MV-4-11 (cell line): ENCODE measurements at regions not wholly inside any gene's neighbourhood (a gene's known extent, or its start where the extent isn't known, plus 50 kb on each side); places are given as distances from the start of the nearest gene placed in this dataset.

Experiments
- DNase-seq: peaks from one replicate; lab custom pipeline; 2025; lab: John Stamatoyannopoulos, UW

DNA sequence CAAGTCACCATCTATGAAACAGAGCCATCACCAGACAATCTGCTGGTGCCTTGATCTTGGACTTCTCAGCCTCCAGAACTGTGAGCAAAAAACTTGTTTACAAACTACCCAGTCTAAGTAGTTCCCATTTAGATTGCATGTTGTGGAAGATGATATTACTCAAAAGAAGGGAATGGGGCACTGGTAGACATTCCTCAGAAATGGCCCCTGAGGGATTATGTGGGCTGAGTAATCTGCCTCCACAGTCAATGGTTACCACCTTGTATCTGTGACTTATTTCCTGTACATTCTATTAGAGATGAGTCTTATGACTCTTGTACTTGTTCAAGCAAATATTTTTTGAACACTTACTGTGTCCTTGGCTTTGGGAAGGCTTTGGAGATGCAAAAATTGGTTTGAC, 160.4 kb downstream of the NUP35 start:
- DNase-seq: no peak

DNA sequence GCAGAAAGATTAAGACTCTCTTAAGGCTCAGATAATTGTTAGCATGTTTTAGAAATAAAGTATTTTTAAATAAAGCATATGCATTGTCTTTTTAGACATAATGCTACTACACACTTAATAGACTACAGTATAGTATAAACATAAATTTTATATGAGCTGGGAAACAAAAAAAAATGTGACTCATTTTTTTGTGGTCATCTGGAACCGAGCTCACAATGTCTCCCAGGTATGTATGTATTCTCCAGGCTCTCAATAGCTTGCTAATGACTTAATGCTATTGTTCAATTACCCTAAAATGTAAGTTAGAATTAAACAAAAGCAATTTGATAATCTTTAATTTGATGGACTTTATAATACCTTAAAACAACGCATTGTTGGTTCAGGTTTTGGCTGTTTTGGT, 167.2 kb downstream of the NUP35 start:
- no peak for DNase-seq

DNA sequence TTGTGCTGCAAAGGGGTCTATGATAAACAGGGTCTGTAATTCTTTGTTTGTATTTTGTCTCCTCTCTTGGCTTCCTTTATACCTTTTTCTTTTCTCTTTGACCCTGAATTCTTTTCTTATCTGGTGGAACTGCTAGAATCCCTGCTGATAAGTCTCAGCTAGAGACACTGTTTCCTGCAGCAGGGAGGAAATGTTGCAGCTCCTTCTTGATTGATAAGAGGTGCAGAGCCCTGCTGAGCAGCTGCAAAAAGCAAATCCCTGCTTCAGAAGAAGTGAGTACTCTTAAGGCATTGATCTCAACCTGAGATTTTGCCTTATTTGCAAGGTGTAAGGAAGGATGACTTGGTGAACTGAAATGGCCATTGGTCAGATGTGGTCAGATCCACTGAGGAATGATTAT, 167.8 kb downstream of the NUP35 start:
- DNase-seq: no peak

DNA sequence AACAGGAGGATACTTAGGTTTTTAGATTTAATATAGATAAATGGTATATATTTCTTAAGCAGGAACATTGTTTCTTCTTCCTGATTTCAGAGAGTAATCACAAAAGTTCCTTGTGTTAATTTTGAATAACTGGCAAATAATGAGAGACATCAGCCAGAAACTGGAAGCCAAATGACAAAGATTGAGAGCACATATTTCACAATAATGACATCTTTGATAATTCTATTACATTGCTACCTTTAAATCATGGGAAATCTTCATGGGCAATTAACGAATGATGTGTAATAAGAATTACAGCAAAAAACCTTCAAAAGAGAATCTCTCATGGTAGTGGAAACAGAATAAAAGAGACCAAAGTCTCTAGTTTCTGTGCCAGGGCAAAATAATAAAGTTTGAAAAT, 215.1 kb downstream of the NUP35 start:
- no peak for DNase-seq

DNA sequence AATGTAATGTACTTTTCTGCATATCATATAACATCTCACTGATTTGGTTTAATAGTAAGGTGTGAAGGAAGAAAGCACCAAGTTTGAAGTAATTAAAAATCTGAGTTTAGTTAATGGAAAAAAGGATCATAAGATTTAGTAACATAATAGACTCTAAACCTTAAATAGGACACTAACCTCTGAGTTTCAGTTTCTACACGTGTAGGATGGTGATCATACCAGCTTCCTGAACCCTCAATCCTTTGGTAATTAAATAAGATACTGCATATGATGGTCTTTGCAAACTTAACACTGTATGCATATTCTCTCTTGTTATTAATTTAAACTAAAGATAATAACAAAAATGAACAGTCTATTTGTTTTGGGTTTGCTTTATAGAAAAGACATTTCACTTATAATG, 216.8 kb downstream of the NUP35 start:
- DNase-seq: no peak

DNA sequence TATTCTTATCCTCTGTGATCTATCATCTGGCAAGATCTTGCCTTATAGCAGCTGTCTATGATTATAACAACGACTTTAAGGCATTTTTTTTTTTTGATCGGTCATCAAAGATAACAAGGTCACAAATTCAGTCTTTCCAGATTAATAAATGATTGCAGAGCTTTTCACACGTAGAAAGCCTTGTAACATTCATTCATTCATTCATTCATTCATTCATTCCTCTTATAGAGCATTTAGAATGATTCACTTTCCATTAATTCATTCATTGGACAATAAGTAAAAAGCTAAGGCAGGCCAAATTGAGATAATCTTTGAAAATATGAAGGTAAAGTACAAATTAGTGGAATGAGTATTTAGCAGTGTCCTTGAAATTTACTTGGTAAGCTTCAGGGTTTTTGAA, 223.7 kb downstream of the NUP35 start:
- DNase-seq: no peak

DNA sequence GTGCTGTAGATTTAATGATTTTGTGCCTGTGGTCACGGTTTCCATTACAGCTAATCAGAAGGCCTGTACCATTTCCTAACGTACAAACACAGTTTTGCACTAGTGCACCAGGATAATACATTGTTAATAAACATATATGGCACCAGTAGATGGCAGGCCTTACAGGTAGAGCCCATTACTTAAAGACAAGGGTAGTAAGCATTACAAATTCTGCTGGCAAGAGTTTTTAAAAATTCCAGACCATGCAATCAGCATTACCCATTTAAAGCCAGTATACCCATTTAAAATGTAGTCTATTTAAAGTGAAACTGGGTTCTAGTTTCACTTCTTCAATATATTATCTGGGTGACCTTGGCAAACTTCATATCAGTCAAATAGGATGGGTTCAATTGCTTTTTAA, 224.2 kb downstream of the NUP35 start:
- no peak for DNase-seq

DNA sequence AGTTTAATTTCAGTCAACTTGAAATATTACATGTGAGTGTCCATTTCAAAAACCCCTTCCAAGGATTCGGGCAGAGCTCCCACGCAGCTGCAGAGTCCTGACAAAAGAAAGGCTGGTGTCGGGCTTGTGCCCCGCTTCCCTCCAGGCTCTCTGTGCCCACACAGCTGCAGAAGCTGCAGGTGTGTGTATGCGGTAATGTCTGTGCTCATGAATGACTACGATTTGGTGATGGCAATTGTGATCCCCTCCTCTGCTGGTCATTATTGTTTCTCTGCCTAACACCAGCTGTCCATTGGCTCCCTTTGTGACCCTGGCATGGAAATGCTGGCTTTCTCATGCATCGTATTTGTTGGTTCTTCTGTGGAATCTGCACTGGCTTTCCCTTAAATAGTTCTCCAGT, 224.8 kb downstream of the NUP35 start:
- DNase-seq: no peak

DNA sequence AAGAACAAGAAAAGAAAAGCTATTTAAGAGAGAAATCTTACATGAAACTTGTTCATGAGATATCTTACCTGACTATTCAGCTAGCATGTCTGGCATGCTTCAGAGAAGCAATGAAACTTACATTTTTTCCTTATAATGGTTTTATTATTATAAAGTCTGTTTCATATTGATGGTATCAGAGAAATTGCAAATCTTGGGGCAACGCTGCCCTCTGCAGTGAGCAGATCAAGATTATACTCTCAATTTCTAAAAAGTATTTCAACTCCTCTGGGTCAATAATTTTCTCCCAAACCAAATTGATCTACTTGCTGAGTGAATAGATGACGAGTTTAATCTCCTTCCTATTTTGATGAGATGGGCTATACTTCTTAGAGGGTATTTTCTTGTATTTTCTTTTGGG, 235.6 kb downstream of the NUP35 start:
- DNase-seq: no peak

DNA sequence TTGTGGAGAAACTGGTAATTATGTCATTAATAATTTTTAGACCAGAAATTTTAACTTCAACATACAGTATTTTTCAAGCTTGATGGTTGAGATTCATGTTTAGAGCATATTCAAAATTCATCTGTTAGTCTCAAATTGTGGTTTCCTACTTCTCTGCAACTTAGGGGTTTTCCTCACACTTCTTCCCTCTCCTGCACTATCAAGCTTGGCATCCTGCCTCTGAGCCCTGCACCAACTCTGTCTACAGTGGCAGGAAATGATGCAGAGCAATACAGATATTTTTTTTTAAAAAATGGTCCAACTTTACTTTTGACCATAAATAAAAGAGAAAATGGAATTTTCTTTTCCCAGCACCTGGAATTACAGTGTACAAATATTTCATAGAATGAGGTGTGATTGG, 247.3 kb downstream of the NUP35 start:
- DNase-seq: no peak

DNA sequence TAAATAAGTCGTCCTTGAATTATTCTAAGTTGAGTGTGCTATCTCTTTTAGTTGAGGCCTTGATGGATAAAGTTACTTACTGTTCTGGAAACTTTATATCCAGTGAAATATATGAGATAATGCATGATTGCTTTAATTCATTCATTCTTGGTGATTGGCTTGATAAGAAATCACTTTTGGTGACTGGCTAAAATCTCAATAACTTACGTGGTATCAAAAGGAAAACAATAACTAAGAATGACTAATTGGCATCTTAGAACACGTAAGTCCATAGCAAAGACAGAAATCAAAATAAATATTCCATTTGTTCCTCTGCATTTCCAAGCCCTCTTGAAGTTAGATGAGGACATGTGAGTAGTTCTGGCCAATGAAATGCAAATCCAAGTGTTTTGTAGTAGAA, 251.6 kb downstream of the NUP35 start:
- no peak for DNase-seq

DNA sequence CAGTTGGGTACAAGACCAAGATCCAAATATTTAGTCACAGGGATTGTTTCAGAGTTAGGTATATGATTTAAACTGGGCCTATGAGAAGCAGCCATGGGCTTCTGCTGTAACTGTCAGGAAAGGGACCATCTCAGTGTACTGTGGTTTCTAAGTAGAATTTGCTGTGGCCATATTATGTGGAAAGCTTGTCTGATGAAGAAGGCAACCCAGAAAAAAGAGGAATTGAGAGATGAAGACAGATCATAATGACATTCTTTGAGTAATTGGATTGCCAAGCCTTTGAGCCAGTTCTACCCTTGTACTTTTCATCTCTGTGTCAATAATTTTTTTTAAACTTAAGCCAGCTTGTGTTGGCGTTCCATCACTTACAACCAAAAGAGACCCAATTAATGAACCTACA, 259.6 kb downstream of the NUP35 start:
- DNase-seq: peak; percentile 78

DNA sequence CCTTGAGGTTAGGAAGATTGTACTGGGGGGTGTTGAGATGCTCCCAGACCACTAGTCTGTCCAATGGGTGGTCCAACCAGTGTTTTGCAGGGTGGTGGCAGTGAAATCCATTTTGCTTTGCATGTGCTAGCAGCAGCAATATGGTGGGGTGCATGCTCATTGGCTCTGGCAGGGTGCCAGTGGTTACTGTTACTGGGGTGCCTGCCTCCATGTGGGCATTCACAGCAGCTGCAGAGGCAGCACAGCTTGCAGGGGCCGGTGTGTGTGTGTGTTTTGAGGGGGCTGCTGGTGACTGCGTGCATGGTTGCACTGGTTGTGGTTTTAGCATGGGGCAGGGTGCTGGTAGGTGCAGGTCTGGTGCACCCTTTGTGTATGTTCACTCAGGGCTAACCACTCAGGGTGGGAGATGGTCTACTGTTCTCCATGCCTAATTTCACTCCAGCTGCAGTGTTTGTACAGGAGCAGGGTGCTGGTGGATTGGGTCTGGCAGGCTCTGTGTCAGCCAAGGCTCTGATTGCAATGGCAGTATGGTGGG, 265.4 kb downstream of the NUP35 start:
- no peak for DNase-seq

DNA sequence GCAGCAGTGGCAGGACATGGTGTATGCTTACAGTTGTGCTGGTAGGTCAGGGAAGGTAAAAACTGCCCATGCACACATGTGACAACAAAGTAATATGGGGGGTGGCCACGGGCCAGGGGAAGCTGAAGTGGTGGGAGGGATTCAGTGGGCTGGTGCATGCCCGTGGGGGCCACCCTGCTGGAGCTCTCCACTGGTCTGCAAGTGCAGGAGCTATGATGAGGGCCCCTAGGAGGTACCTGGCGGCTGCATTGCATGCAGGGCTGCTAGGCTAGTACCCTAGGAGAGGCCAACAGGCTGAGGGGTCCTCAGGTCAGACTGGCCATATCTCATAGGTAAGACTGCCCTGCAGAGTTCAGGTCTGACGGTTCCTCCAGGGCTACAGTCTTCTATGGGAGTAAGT, 265.9 kb downstream of the NUP35 start:
- no peak for DNase-seq

DNA sequence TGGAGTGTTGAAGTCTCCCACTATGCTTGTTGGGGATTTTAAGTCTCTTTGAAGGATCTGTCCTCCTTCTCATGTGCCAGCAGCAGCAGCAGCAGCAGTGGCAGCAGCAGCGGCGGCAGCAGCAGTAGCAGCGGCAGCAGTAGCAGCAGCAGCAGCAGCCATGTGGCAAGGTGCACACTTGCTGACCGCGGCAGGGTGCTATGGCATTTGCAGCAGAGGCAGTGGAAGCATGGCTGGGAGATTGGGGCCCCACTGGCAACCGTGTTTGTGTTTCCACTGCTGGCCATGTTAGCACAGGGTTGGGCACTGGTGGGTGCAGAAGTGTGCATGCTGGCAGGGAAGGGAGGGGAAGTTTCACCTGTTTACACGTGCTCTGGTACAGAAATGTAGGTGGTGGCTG, 280.1 kb downstream of the NUP35 start:
- no peak for DNase-seq

DNA sequence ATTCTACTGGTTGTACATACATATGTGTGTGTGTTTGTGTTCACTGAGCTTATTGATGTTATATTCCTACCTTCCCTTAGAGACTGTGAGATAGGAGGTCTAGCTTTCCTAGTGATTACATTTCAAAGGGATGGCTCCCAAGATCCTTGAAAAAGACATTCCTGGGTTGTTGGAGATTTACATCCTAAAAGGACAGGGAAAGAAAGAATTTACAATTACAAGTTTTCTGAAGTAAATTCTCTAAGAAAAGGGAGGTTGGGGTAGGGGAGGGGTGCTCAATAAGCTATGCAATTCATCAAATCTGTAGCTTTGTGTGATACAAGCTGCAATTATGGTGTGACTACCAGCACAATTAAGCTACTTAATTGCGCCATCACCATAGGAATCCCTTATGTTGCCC, 284.3 kb downstream of the NUP35 start:
- no peak for DNase-seq

DNA sequence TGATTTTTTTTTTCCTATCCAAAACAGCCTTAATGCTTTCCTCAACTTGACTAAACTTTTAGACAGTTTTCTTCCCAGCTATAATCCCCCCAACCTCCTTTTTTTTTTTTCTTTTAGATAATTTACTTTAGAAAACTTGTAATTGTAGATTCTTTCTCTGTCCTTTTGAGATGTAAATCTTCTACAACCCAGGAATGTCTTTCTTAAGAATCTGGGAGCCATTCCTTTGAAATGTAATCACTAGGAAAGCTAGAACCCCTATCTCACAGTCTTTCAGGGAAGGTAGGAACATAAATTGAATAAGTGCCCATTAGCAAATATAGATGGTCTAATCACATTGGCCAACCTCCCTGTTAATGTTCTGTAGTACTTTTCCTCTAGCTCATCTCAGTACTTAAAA, 285.4 kb downstream of the NUP35 start:
- no peak for DNase-seq

DNA sequence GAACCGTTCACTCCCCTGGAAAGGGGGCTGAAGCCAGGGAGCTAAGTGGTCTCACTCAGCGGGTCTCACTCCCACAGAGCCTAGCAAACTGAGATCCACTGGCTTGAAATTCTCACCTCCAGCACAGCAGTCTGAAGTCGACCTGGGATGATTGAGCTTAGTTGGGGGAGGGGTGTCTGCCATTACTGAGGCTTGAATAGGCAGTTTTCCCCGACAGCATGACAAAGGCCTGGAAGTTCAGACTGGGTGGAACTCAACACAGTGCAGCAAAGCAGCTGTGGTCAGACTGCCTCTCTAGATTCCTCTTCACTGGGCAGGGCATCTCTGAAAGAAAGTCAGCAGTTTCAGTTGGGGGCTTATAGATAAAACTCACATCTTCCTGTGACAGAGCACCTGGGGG, 292.5 kb downstream of the NUP35 start:
- no peak for DNase-seq

DNA sequence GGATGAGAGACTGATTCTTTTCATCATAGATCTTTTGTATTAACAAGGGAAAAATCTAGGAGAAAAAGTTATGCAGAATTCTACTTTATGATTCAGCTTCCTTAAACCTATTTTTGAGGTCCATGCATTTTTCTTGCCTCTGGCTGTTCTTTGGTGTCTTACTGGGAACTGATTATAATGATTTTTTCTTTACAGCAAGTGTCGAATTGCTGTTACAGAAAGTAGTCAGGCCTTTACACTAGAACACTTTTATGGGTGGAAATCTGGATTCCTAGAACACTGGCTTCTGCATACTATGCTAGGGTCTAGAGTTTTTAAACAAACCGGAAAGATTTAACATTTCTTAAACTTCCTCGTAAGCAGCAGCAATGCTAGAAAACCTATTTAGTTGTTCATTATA, 302.6 kb downstream of the NUP35 start:
- no peak for DNase-seq

DNA sequence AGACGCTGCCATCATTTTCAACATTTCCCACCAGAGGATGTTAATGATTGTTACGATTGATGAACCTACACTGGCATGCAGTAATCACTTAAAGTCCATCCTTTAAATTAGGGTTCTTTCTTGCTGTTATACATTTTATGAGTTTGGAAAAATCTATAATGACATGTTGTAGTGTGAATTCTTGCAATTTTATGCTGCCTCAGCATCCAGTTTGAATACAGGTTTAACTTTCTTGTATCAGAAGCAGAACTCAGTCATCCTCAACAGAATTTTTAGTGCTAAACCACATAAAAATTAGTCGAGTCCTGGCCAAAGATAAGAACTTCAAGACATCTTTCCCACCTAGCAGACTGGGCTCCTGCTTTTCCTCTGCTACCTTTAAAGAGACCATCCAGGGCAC, 303.3 kb downstream of the NUP35 start:
- no peak for DNase-seq

DNA sequence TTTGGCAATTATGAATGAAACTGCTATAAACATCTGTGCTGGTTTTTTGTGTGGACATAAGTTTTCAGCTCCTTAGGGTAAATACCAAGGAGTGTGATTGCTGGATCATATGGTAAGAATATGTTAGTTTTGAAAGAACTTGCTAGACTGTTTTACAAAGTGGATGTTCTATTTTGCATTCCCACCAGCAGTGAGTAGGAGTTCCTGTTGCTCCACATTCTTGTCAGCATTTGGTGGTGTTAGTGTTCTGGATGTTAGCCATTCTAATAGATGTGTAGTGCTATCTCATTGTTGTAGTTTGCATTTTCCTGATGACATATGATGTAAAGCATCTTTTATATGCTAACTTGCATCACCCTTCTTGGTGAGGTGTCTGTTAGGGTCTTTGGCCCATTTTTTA, 304.6 kb downstream of the NUP35 start:
- no peak for DNase-seq

DNA sequence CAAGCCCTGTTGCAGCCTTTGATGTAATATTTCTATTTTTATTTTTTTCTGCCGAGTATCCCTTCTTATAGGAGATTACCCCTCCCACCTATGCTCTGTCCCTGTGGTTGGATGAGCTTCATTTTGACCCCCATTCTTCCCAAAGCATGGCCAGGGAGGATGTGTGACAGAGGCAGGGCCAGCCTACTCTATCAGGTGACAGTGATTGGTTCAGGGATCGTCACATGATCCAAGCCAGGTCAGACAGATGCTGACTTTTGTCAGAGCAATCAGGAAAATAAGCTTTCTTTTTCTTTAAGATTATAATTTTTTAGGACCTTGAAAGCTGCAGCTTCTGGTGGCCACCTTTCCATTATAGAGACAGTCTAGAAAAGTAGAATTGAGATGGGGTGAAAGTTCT, 314.3 kb downstream of the NUP35 start:
- no peak for DNase-seq

DNA sequence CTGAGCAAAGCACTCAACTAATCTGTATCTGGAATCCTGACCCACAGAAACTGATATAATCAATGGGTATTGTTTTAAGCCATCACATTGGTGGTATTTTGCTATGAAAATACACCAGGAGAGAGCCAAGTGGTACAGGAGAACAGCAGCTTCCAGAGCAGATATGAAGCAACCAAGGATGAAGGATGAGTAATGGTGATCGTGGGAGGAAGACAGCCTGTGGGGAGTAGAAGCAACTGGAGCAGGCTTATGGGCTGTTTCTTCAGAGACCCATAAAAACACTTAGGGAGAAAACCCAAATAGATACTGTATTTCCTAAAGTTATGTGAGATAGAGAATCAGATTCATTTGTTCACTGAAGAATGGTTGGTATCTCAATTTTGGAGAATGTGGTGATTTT, 330.8 kb downstream of the NUP35 start:
- DNase-seq: no peak

DNA sequence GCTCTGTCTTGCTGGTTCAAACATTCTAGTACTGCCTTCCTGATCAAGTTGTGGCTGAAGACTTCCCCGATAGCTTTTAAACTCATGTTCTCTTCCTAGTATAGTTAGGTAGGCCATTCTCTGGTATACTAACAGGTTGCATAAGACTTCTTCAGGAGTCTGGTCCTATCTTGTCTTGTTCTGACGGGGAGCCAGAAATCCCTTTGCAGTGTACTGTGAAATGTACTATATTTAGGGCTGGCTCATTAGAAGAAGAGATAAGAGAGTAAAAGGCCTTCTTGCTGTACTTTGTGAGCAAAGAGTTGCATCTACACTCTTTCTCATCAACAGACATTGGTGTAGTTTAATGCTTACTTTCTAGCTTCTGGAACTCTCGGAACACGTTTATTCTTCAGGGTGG, 331.9 kb downstream of the NUP35 start:
- no peak for DNase-seq

DNA sequence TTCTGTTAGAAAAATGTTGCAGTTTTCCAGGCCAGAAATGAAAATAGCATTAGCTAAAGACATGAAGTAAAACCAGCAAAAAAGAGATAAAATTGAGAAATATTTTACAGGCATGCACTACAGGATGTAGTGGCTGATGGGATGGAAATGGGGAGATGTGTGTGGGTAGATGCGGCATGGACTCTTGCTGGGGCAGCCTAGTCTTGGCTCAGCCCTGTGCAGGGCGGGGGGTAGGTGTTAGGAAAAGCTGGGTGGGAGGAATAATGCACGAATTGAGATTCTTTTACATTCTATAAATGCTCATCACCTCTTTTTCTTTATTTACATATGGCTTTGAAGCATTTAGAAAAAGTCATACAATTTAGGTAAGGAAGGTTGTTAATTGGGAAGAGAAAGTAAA, 334.2 kb downstream of the NUP35 start:
- DNase-seq: no peak
